Thyroid gland (tissue), 4 donors: ENCODE measurements at regions not wholly inside any gene's neighbourhood (a gene's known extent, or its start where the extent isn't known, plus 50 kb on each side); places are given as distances from the start of the nearest gene placed in this dataset.

Experiments
- DNase-seq, 2 donors: peaks; one replicate each; pipeline ENCODE4 v3.0.0-alpha.2; 2019
- H3K27ac ChIP-seq, 3 donors: fragments of 200-600 bp; sonication (generic); 1 replicate in 2 of 3; 2 replicates in 1 of 3; pipeline ENCODE4 v1.5.1; 2016 to 2019; ENCODE audit warnings: mild to moderate bottlenecking in 1 of 3, moderate library complexity in 1 of 3
- H3K27me3 ChIP-seq: fragments of 200-600 bp; sonication (generic); one replicate; pipeline ENCODE4 v1.5.1; 2019
- H3K36me3 ChIP-seq, 2 donors: fragments of 200-600 bp; sonication (generic); one replicate each; pipeline ENCODE4 v1.5.1; 2016 to 2019
- H3K4me1 ChIP-seq, 2 donors: fragments of 200-600 bp; sonication (generic); one replicate each; pipeline ENCODE4 v1.5.1; 2017 to 2019
- H3K4me3 ChIP-seq, 3 donors: fragments of 200-600 bp; sonication (generic); replicated peaks in 1 of 3; 1 replicate in 2 of 3; 2 replicates in 1 of 3; pipeline ENCODE4 v1.5.1; 2016; ENCODE audit warnings: mild to moderate bottlenecking in 1 of 3
- H3K9me3 ChIP-seq: fragments of 200-600 bp; sonication (generic); one replicate; pipeline ENCODE4 v1.5.1; 2017
- CTCF ChIP-seq, 6 experiments: fragments of 200-600 bp in 3 of 6; fragments of 450-650 bp in 3 of 6; sonication (generic) in 3 of 6; IDR thresholded peaks; one replicate each; pipeline ENCODE4 v1.5.1; 2016 to 2019; ENCODE audit warnings: antibody characterized with exemption in 6 of 6, mild to moderate bottlenecking in 2 of 6, inconsistent platforms in 1 of 6, moderate library complexity in 1 of 6
- POLR2A ChIP-seq, 2 donors: fragments of 450-650 bp; IDR thresholded peaks; one replicate each; pipeline ENCODE4 v1.6.1; 2017; ENCODE audit warnings: antibody characterized with exemption in 2 of 2, mild to moderate bottlenecking in 2 of 2, moderate library complexity in 1 of 2
- WGBS, 2 donors: methylation state at CpG; one replicate each; pipeline ENCODE4 v1.1.5; 2017; 5-methylcytosine and 5-hydroxymethylcytosine counted together
- intact Hi-C: fragments of 100-400 bp; cut with DNase I; formaldehyde crosslinking; loops from one replicate; pipeline ENCODE4 v1.15.1; 2023

GRCh38 chr2:176461809-176462670 lies 192.8 kb downstream of the MTX2 start:
- no peak for DNase-seq

GRCh38 chr2:176463546-176463945 lies 194.3 kb downstream of the MTX2 start:
- Histone ChIP-seq H3K9me3 (no peaks in the 10 kb centered on the region), H3K36me3 (no peaks in the 10 kb centered on the region), H3K27me3 (no peaks in the 10 kb centered on the region), H3K4me3 (no peak overlapping the region), H3K4me1 (no peaks in the 10 kb centered on the region), H3K27ac (no peak overlapping the region)
- DNase-seq = no peak
- no peak for TF ChIP-seq CTCF (IDR thresholded peaks at IDR 0.05)
- TF ChIP-seq POLR2A (IDR thresholded peaks at IDR 0.05) = no peak
- intact Hi-C loops = no loop called here
- WGBS, 2 donors = 92 to 97% methylated on average over 3 of the region's 3 CpGs

More at GRCh38 chr2:176461809-176462670, 192.8 kb downstream of the MTX2 start:
- H3K4me3 ChIP-seq = no peak overlapping the region
- intact Hi-C loops = no loop called here
- no peak overlapping the region for H3K27ac ChIP-seq
- no peaks in the 10 kb centered on the region for H3K27me3 ChIP-seq
- H3K4me1 ChIP-seq = no peaks in the 10 kb centered on the region
- H3K36me3 ChIP-seq = no peaks in the 10 kb centered on the region
- TF ChIP-seq POLR2A (IDR thresholded peaks at IDR 0.05) = no peak
- no peak for TF ChIP-seq CTCF (IDR thresholded peaks at IDR 0.05)
- WGBS, 2 donors = 48 to 51% methylated on average over 5 of the region's 5 CpGs
- H3K9me3 ChIP-seq = no peaks in the 10 kb centered on the region

GRCh38 chr2:176464886-176465564 lies 195.8 kb downstream of the MTX2 start:
- Histone ChIP-seq H3K27ac (no peak overlapping the region), H3K4me3 (no peak overlapping the region), H3K36me3 (no peaks in the 10 kb centered on the region), H3K4me1 (no peaks in the 10 kb centered on the region), H3K9me3 (no peaks in the 10 kb centered on the region), H3K27me3 (peaks cover 4% of the 10 kb centered on the region)
- 67 to 72% methylated on average over 10 of the region's 10 CpGs for WGBS, 2 donors
- no peak for TF ChIP-seq CTCF (IDR thresholded peaks at IDR 0.05)
- no peak for TF ChIP-seq POLR2A (IDR thresholded peaks at IDR 0.05)
- DNase-seq = no peak
- intact Hi-C loops = no loop called here

- Histone ChIP-seq H3K9me3 (no peaks in the 10 kb centered on the region), H3K27me3 (peaks cover 4% of the 10 kb centered on the region), H3K4me1 (no peaks in the 10 kb centered on the region), H3K4me3 (no peak overlapping the region), H3K27ac (no peak overlapping the region), H3K36me3 (no peaks in the 10 kb centered on the region)
- no peak for TF ChIP-seq POLR2A (IDR thresholded peaks at IDR 0.05)
- no peak for TF ChIP-seq CTCF (IDR thresholded peaks at IDR 0.05)
- no peak for DNase-seq
- 87 to 88% methylated on average over 5 of the region's 5 CpGs for WGBS, 2 donors
- intact Hi-C loops = no loop called here
Observed at GRCh38 chr2:176466918-176467452, 197.7 kb downstream of the MTX2 start.

- Histone ChIP-seq H3K27ac (no peak overlapping the region), H3K4me3 (no peak overlapping the region), H3K36me3 (no peaks in the 10 kb centered on the region), H3K4me1 (no peaks in the 10 kb centered on the region), H3K9me3 (no peaks in the 10 kb centered on the region), H3K27me3 (peaks cover 4% of the 10 kb centered on the region)
- no peak for DNase-seq
- no peak for TF ChIP-seq CTCF (IDR thresholded peaks at IDR 0.05)
- TF ChIP-seq POLR2A (IDR thresholded peaks at IDR 0.05) = no peak
- intact Hi-C loops = no loop called here
- WGBS, 2 donors = 88 to 89% methylated on average over 6 of the region's 6 CpGs
Observed at GRCh38 chr2:176467595-176467994, 198.4 kb downstream of the MTX2 start.
